ENCODE measurements at regions not wholly inside any gene's neighbourhood (a gene's known extent, or its start where the extent isn't known, plus 50 kb on each side); places are given as distances from the start of the nearest gene placed in this dataset.

DNA sequence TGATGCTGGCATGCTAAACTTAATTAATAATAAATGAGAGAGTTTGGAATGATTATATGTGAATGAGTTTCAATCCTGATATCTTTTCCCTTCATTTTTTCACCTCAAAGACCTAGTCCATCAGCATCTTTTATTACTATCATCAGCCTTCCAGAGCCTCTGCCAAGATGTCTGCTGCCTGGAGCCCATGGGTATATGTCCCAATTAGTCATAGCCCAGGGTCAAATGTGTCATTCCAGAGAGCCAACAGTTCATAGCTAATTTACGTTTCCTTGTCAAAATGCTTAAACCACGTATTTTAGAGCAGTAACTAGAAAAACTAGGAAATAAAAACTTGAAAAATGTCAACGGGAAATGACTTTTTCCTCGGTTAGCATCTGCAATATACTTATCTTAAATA lies 457.9 kb downstream of the SI start:
- POLR2A ChIA-PET = no interaction called here
- no peaks in the 10 kb centered on the region for H3K36me3 ChIP-seq (ENCODE audit: control insufficient read depth in 2 of 2, insufficient read depth in 1 of 2, low read length in 2 of 2)
- H3K4me3 ChIP-seq (ENCODE audit: low read depth, low read length) = no peak overlapping the region
- no peak for TF ChIP-seq ELK4 (IDR thresholded peaks at IDR 0.05; ENCODE audit: borderline replicate concordance, low read depth, low read length)
- no peak for TF ChIP-seq ZNF837 (tag by site-specific recombination; IDR thresholded peaks at IDR 0.05)
- TF ChIP-seq ZNF48 (tag by site-specific recombination; IDR thresholded peaks at IDR 0.05) = no peak
- no peak for TF ChIP-seq ZNF391 (tag by site-specific recombination; IDR thresholded peaks at IDR 0.05; ENCODE audit: borderline replicate concordance, low read depth)
- no peaks in the 10 kb centered on the region for H3K9me3 ChIP-seq (ENCODE audit: control insufficient read depth, insufficient read depth, low read depth, low read length)
- H3K4me1 ChIP-seq (ENCODE audit: control insufficient read depth, insufficient read depth, low read length) = no peaks in the 10 kb centered on the region
- no peak overlapping the region for H3K27ac ChIP-seq (ENCODE audit: extremely low read depth, low read depth, low read length)
- CTCF ChIA-PET = interaction anchor here (0.7 kb wide), 2 partner anchors 21 to 23 kb away, joined by 3 read pairs; no protein-coding TSS in a partner anchor

GRCh38 chr3:164612751-164613150 lies 465.5 kb downstream of the SI start:
- CTCF ChIA-PET = no interaction called here
- POLR2A ChIA-PET = no interaction called here
- H3K4me3 ChIP-seq (ENCODE audit: low read depth, low read length) = no peak overlapping the region
- H3K36me3 ChIP-seq (ENCODE audit: control insufficient read depth in 2 of 2, insufficient read depth in 1 of 2, low read length in 2 of 2) = no peaks in the 10 kb centered on the region
- no peak for TF ChIP-seq OVOL3 (tag by site-specific recombination; IDR thresholded peaks at IDR 0.05)
- TF ChIP-seq PRDM1 (tag by site-specific recombination; IDR thresholded peaks at IDR 0.05) = no peak
- no peak for TF ChIP-seq ZNF558 (tag by site-specific recombination; IDR thresholded peaks at IDR 0.05)
- no peak for TF ChIP-seq ZNF280D (tag by site-specific recombination; IDR thresholded peaks at IDR 0.05)
- no peak for TF ChIP-seq ZNF560 (tag by site-specific recombination; IDR thresholded peaks at IDR 0.05; ENCODE audit: borderline replicate concordance)
- TF ChIP-seq, protein P1, sequence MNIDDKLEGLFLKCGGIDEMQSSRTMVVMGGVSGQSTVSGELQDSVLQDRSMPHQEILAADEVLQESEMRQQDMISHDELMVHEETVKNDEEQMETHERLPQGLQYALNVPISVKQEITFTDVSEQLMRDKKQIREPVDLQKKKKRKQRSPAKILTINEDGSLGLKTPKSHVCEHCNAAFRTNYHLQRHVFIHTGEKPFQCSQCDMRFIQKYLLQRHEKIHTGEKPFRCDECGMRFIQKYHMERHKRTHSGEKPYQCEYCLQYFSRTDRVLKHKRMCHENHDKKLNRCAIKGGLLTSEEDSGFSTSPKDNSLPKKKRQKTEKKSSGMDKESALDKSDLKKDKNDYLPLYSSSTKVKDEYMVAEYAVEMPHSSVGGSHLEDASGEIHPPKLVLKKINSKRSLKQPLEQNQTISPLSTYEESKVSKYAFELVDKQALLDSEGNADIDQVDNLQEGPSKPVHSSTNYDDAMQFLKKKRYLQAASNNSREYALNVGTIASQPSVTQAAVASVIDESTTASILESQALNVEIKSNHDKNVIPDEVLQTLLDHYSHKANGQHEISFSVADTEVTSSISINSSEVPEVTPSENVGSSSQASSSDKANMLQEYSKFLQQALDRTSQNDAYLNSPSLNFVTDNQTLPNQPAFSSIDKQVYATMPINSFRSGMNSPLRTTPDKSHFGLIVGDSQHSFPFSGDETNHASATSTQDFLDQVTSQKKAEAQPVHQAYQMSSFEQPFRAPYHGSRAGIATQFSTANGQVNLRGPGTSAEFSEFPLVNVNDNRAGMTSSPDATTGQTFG (tag by site-specific recombination; IDR thresholded peaks at IDR 0.05; ENCODE audit: borderline replicate concordance) = no peak
- TF ChIP-seq, protein P2, sequence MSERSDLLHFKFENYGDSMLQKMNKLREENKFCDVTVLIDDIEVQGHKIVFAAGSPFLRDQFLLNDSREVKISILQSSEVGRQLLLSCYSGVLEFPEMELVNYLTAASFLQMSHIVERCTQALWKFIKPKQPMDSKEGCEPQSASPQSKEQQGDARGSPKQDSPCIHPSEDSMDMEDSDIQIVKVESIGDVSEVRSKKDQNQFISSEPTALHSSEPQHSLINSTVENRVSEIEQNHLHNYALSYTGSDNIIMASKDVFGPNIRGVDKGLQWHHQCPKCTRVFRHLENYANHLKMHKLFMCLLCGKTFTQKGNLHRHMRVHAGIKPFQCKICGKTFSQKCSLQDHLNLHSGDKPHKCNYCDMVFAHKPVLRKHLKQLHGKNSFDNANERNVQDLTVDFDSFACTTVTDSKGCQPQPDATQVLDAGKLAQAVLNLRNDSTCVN (tag by site-specific recombination; optimal IDR thresholded peaks at IDR 0.05) = no peak
- TF ChIP-seq GLI4 (tag by site-specific recombination; IDR thresholded peaks at IDR 0.05) = no peak
- TF ChIP-seq ZNF341 (tag by site-specific recombination; IDR thresholded peaks at IDR 0.05; ENCODE audit: low read depth) = no peak
- TF ChIP-seq ZNF76 (tag by site-specific recombination; IDR thresholded peaks at IDR 0.05; ENCODE audit: borderline replicate concordance, low read depth) = no peak
- no peaks in the 10 kb centered on the region for H3K9me3 ChIP-seq (ENCODE audit: control insufficient read depth, insufficient read depth, low read depth, low read length)
- no peak overlapping the region for H3K27ac ChIP-seq (ENCODE audit: extremely low read depth, low read depth, low read length)
- H3K4me1 ChIP-seq (ENCODE audit: control insufficient read depth, insufficient read depth, low read length) = no peaks in the 10 kb centered on the region

All from HEK293 (cell line).